Glomerular visceral epithelial cell (primary cell): ENCODE measurements at regions not wholly inside any gene's neighbourhood (a gene's known extent, or its start where the extent isn't known, plus 50 kb on each side); places are given as distances from the start of the nearest gene placed in this dataset.
A peak's percentile ranks its signal among the peaks of the same experiment; 100 is the strongest.
"Not testable (repeated sequence)": the region's sequence is repeated elsewhere in the genome, so short reads cannot be mapped to it uniquely, and the experiment has no call there.

ENCODE experiments used
- DNase-seq: peaks from one replicate; pipeline ENCODE4 v3.0.0-alpha.2; 2016; ENCODE audit errors: extremely low spot score

- DNase-seq, result no peak
These were observed 205.6 kb upstream of the ZNF184 start for GRCh38 chr6:27678469-27678868.

- no peak for DNase-seq
These were observed 202.0 kb upstream of the ZNF184 start for GRCh38 chr6:27674882-27675281.

- peak; percentile 65 for DNase-seq
These were observed 199.4 kb upstream of the ZNF184 start for GRCh38 chr6:27672113-27672799.

GRCh38 chr6:27669624-27670301, 196.9 kb upstream of the ZNF184 start:
- DNase-seq, result no peak

- DNase-seq, result no peak
These were observed 196.4 kb upstream of the ZNF184 start for GRCh38 chr6:27669295-27669623.

GRCh38 chr6:27668442-27669294, 195.8 kb upstream of the ZNF184 start:
- DNase-seq, result peak; percentile 68

- no peak for DNase-seq
These were observed 194.9 kb upstream of the ZNF184 start for GRCh38 chr6:27667657-27668441.

GRCh38 chr6:27667016-27667656, 194.2 kb upstream of the ZNF184 start:
- no peak for DNase-seq

- DNase-seq, result no peak
These were observed 189.9 kb upstream of the ZNF184 start for GRCh38 chr6:27662769-27663168.

GRCh38 chr6:27662212-27662611, 189.3 kb upstream of the ZNF184 start:
- DNase-seq, result not testable (repeated sequence)

- not testable (repeated sequence) for DNase-seq
These were observed 180.4 kb upstream of the ZNF184 start for GRCh38 chr6:27653143-27653825.

- DNase-seq, result no peak
These were observed 178.4 kb upstream of the ZNF184 start for GRCh38 chr6:27651371-27651732.

- peak; percentile 70 for DNase-seq
These were observed 177.9 kb upstream of the ZNF184 start for GRCh38 chr6:27650620-27651370.

- DNase-seq, result no peak
These were observed 171.6 kb upstream of the ZNF184 start for GRCh38 chr6:27644528-27644927.

- DNase-seq, result no peak
These were observed 170.0 kb upstream of the ZNF184 start for GRCh38 chr6:27642744-27643456.

GRCh38 chr6:27635886-27636285, 163.0 kb upstream of the ZNF184 start:
- not testable (repeated sequence) for DNase-seq

GRCh38 chr6:27633221-27633688, 160.3 kb upstream of the ZNF184 start:
- DNase-seq, result not testable (repeated sequence)

- DNase-seq, result no peak
These were observed 158.7 kb upstream of the ZNF184 start for GRCh38 chr6:27631609-27631916.
